Central memory CD8-positive, alpha-beta T cell (primary cell): ENCODE measurements at regions not wholly inside any gene's neighbourhood (a gene's known extent, or its start where the extent isn't known, plus 50 kb on each side); places are given as distances from the start of the nearest gene placed in this dataset.

Experiments used
- ATAC-seq: fragments of 150-1000 bp; cut with Tn5 transposase; replicated peaks from 2 replicates; pipeline ENCODE4 v1.10.0; 2022; ENCODE audit warnings: mild to moderate bottlenecking, moderate FRiP score, moderate number of reproducible peaks; ENCODE audit not compliant: poor library complexity, severe bottlenecking; ENCODE audit errors: extremely low read depth
- DNase-seq, 2 donors: peaks; one replicate each; pipeline ENCODE4 v3.0.0; 2021; ENCODE audit warnings: low spot score in 2 of 2
- H3K27ac Mint-ChIP-seq: one replicate; pipeline ENCODE4 v1.8.0; 2022; ENCODE audit warnings: low read depth, mild to moderate bottlenecking, moderate library complexity, mixed read lengths
- H3K27me3 Mint-ChIP-seq: one replicate; pipeline ENCODE4 v1.8.0; 2022; ENCODE audit warnings: mixed read lengths
- H3K36me3 Mint-ChIP-seq: one replicate; pipeline ENCODE4 v1.8.0; 2022; ENCODE audit warnings: mild to moderate bottlenecking, moderate library complexity, mixed read lengths; ENCODE audit not compliant: insufficient read depth
- H3K4me1 Mint-ChIP-seq: one replicate; pipeline ENCODE4 v1.8.0; 2022; ENCODE audit warnings: mixed read lengths
- H3K4me3 Mint-ChIP-seq: one replicate; pipeline ENCODE4 v1.8.0; 2022; ENCODE audit warnings: mild to moderate bottlenecking, moderate library complexity, mixed read lengths
- H3K9me3 Mint-ChIP-seq: one replicate; pipeline ENCODE4 v1.8.0; 2022; ENCODE audit warnings: mixed read lengths

GRCh38 chr11:109584001-109584972, 162.3 kb downstream of the C11orf87 start:
- ATAC-seq (no peak), DNase-seq (no peak)
- Mint-ChIP-seq H3K4me1 (no peaks in the 10 kb centered on the region), H3K9me3 (peaks cover 14% of the 10 kb centered on the region), H3K4me3 (no peak overlapping the region), H3K36me3 (no peaks in the 10 kb centered on the region), H3K27ac (no peak overlapping the region), H3K27me3 (no peaks in the 10 kb centered on the region)

DNA sequence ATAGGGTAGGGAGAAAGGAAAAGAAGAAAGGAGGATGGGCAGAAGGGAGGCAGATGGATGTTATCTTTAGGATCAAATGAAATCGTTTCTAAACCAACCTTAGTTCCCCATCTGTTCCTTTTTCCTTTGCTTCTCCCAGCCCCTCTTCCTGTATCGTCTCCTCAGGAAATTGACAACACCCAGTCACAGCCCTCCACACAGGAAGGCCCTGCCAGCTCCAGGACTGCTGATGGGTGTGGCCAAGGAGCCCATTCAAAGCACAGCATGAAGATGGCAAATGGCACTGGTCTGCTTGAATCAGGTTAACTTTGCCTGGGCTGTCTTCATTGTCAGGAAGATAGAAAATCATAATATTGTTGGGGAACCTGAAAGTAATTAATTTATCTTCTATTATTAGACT, 164.8 kb downstream of the C11orf87 start:
- ATAC-seq (no peak), DNase-seq (no peak)
- no peaks in the 10 kb centered on the region for H3K27me3 Mint-ChIP-seq
- H3K36me3 Mint-ChIP-seq, result no peaks in the 10 kb centered on the region
- H3K4me1 Mint-ChIP-seq, result no peaks in the 10 kb centered on the region
- no peak overlapping the region for H3K27ac Mint-ChIP-seq
- H3K9me3 Mint-ChIP-seq, result peaks cover 6% of the 10 kb centered on the region
- H3K4me3 Mint-ChIP-seq, result no peak overlapping the region

GRCh38 chr11:109590782-109591181, 168.8 kb downstream of the C11orf87 start:
- no peak for ATAC-seq
- H3K9me3 Mint-ChIP-seq, result peaks cover 6% of the 10 kb centered on the region

GRCh38 chr11:109597336-109597735, 175.3 kb downstream of the C11orf87 start:
- H3K4me3 Mint-ChIP-seq, result no peak overlapping the region
- no peaks in the 10 kb centered on the region for H3K4me1 Mint-ChIP-seq
- DNase-seq (no peak), ATAC-seq (no peak)
- no peaks in the 10 kb centered on the region for H3K36me3 Mint-ChIP-seq
- H3K9me3 Mint-ChIP-seq, result peaks cover 6% of the 10 kb centered on the region
- no peak overlapping the region for H3K27ac Mint-ChIP-seq
- H3K27me3 Mint-ChIP-seq, result no peaks in the 10 kb centered on the region

More at GRCh38 chr11:109590782-109591181, 168.8 kb downstream of the C11orf87 start:
- H3K4me1 Mint-ChIP-seq, result no peaks in the 10 kb centered on the region
- H3K36me3 Mint-ChIP-seq, result no peaks in the 10 kb centered on the region
- no peak overlapping the region for H3K27ac Mint-ChIP-seq
- no peaks in the 10 kb centered on the region for H3K27me3 Mint-ChIP-seq
- H3K4me3 Mint-ChIP-seq, result no peak overlapping the region
- DNase-seq, result no peak

GRCh38 chr11:109604481-109605400, 182.8 kb downstream of the C11orf87 start:
- ATAC-seq (no peak), DNase-seq (no peak)
- Mint-ChIP-seq H3K4me1 (no peaks in the 10 kb centered on the region), H3K36me3 (peaks cover 1% of the 10 kb centered on the region), H3K4me3 (no peak overlapping the region), H3K9me3 (peaks cover 11% of the 10 kb centered on the region), H3K27ac (no peak overlapping the region), H3K27me3 (no peaks in the 10 kb centered on the region)

- Mint-ChIP-seq H3K27ac (no peak overlapping the region), H3K4me1 (no peaks in the 10 kb centered on the region), H3K27me3 (no peaks in the 10 kb centered on the region), H3K4me3 (no peak overlapping the region), H3K36me3 (peaks cover 1% of the 10 kb centered on the region), H3K9me3 (peaks cover 11% of the 10 kb centered on the region)
- ATAC-seq (no peak), DNase-seq (no peak)
Measured at GRCh38 chr11:109606256-109606655, 184.3 kb downstream of the C11orf87 start.

- H3K27ac Mint-ChIP-seq, result no peak overlapping the region
- ATAC-seq (no peak), DNase-seq (no peak)
- H3K4me3 Mint-ChIP-seq, result no peak overlapping the region
- H3K9me3 Mint-ChIP-seq, result peaks cover 11% of the 10 kb centered on the region
- no peaks in the 10 kb centered on the region for H3K27me3 Mint-ChIP-seq
- no peaks in the 10 kb centered on the region for H3K4me1 Mint-ChIP-seq
- H3K36me3 Mint-ChIP-seq, result peaks cover under 1% of the 10 kb centered on the region
Measured at GRCh38 chr11:109609454-109610185, 187.6 kb downstream of the C11orf87 start.

DNA sequence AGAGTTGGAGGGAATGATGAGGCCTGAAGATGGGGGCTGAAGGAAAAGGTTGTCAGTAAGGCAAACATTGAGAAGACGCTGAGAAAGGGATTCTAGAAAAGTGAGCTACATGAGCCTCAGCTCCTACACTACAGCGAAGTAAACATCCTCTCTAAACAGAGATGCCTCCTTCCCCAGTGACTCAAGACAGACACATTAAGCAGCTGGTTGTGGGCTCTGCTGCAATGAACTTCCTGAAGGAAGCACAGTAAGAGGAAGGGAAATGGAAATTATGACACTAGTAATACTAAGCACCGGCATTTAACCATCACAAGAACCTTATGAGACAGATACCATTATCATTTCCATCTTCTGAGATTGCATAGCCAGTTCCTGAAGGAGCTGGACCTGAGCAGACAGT, 190.5 kb downstream of the C11orf87 start:
- DNase-seq, result no peak
- H3K36me3 Mint-ChIP-seq, result no peaks in the 10 kb centered on the region

DNA sequence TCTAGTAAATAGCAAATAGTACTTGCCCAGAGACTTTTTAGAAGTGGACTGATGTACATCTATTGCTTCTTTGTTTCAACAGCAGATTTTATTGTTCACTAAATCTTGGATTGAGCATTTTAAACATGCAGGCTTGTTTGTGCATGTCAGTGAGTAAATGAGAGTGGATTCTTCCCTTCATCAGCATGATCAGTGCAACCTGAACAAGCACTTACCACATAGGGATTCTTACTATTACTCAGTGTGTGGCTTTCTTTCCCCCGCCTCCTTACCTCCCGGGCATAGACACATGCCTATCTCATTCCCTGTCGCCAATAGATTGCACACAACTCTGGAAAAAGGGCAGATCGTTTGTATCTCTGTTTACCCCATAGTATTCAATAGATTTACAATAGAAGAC, 197.5 kb downstream of the C11orf87 start:
- ATAC-seq (no peak), DNase-seq (no peak)
- Mint-ChIP-seq H3K27me3 (no peaks in the 10 kb centered on the region), H3K4me1 (no peaks in the 10 kb centered on the region), H3K36me3 (no peaks in the 10 kb centered on the region), H3K4me3 (no peak overlapping the region), H3K27ac (no peak overlapping the region), H3K9me3 (peaks cover 9% of the 10 kb centered on the region)

More for the DNA sequence above, 190.5 kb downstream of the C11orf87 start:
- H3K27me3 Mint-ChIP-seq, result no peaks in the 10 kb centered on the region
- ATAC-seq, result no peak
- H3K4me3 Mint-ChIP-seq, result no peak overlapping the region
- no peaks in the 10 kb centered on the region for H3K4me1 Mint-ChIP-seq
- peaks cover 6% of the 10 kb centered on the region for H3K9me3 Mint-ChIP-seq
- no peak overlapping the region for H3K27ac Mint-ChIP-seq

DNA sequence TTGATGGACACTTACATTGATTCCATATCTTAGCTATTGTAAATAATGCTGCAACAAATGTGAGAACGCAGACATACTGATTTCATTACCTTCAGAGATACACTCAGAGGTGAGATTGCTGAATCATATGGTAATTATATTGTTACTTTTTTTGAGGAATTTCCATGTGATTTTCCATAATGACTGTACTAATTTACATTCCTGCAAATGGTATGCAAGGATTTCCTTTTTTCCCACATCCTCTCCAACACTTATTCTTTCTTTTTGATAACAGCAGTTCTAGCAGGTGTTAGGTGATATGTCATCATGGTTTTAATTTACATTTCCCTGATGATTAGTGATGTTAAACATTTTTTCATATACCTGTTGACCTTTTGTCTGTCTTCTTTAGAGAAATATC, 207.7 kb downstream of the C11orf87 start:
- H3K4me3 Mint-ChIP-seq, result no peak overlapping the region
- H3K4me1 Mint-ChIP-seq, result no peaks in the 10 kb centered on the region
- DNase-seq (no peak), ATAC-seq (no peak)
- H3K27ac Mint-ChIP-seq, result no peak overlapping the region
- no peaks in the 10 kb centered on the region for H3K27me3 Mint-ChIP-seq
- no peaks in the 10 kb centered on the region for H3K36me3 Mint-ChIP-seq
- peaks cover 14% of the 10 kb centered on the region for H3K9me3 Mint-ChIP-seq

DNA sequence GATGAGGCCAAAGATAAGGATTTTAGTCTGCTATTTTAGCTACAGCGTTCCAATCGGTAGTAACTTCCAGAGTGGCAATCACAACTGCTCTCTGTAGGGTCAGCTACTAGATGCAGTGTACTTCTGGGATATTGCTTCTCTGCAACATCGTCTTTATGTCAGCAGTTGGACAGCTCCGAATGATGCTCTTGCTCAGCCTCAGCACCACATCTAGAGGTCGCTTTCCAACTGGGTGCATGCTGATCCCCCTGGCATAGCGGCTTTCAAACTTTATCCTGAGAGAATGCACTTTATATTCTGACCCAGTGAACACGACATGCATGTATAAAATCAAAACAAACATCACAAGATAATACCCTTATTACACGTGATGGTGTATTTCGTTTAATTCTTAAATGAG, 219.6 kb downstream of the C11orf87 start:
- peaks cover 13% of the 10 kb centered on the region for H3K9me3 Mint-ChIP-seq
- no peaks in the 10 kb centered on the region for H3K27me3 Mint-ChIP-seq
- no peak overlapping the region for H3K4me3 Mint-ChIP-seq
- no peak for DNase-seq
- no peak for ATAC-seq
- H3K36me3 Mint-ChIP-seq, result peaks cover 2% of the 10 kb centered on the region
- H3K4me1 Mint-ChIP-seq, result no peaks in the 10 kb centered on the region
- no peak overlapping the region for H3K27ac Mint-ChIP-seq

- Mint-ChIP-seq H3K36me3 (no peaks in the 10 kb centered on the region), H3K9me3 (peaks cover 16% of the 10 kb centered on the region), H3K4me3 (no peak overlapping the region), H3K27ac (no peak overlapping the region), H3K27me3 (no peaks in the 10 kb centered on the region), H3K4me1 (no peaks in the 10 kb centered on the region)
- no peak for ATAC-seq
- DNase-seq, result no peak
Measured at GRCh38 chr11:109644152-109644551, 222.2 kb downstream of the C11orf87 start.
